ENCODE measurements at regions not wholly inside any gene's neighbourhood (a gene's known extent, or its start where the extent isn't known, plus 50 kb on each side); places are given as distances from the start of the nearest gene placed in this dataset.

GRCh38 chr5:38079620-38080402, 178.5 kb upstream of the EGFLAM start:
- H3K4me1 ChIP-seq, result no peaks in the 10 kb centered on the region
- H2AFZ ChIP-seq, result no peak overlapping the region
- H3K27me3 ChIP-seq (ENCODE audit: control insufficient read depth, insufficient read depth, low read length), result no peaks in the 10 kb centered on the region
- H3K27ac ChIP-seq, result no peak overlapping the region
- H3K9me3 ChIP-seq (ENCODE audit: control insufficient read depth, low read length), result no peaks in the 10 kb centered on the region
- H3K9ac ChIP-seq, result no peak overlapping the region
- no peak overlapping the region for H3K4me3 ChIP-seq (ENCODE audit: low read depth, low read length)
- no peak overlapping the region for H3K4me2 ChIP-seq (ENCODE audit: low read length)
- TF ChIP-seq CTCF (IDR thresholded peaks at IDR 0.05), result no peak
- H3K79me2 ChIP-seq, result no peaks in the 10 kb centered on the region
- H3K36me3 ChIP-seq (ENCODE audit: control insufficient read depth, insufficient read depth, low read length), result no peaks in the 10 kb centered on the region

- H2AFZ ChIP-seq, result no peak overlapping the region
- no peaks in the 10 kb centered on the region for H3K27me3 ChIP-seq (ENCODE audit: control insufficient read depth, insufficient read depth, low read length)
- no peaks in the 10 kb centered on the region for H3K4me1 ChIP-seq
- H3K9me3 ChIP-seq (ENCODE audit: control insufficient read depth, low read length), result no peaks in the 10 kb centered on the region
- no peak for TF ChIP-seq CTCF (IDR thresholded peaks at IDR 0.05)
- no peak overlapping the region for H3K9ac ChIP-seq
- H3K4me3 ChIP-seq (ENCODE audit: low read depth, low read length), result no peak overlapping the region
- no peak overlapping the region for H3K27ac ChIP-seq
- H3K4me2 ChIP-seq (ENCODE audit: low read length), result no peak overlapping the region
- H3K36me3 ChIP-seq (ENCODE audit: control insufficient read depth, insufficient read depth, low read length), result no peaks in the 10 kb centered on the region
- H3K79me2 ChIP-seq, result no peaks in the 10 kb centered on the region
Observed at GRCh38 chr5:38078161-38078560, 180.2 kb upstream of the EGFLAM start.

- H3K27ac ChIP-seq, result no peak overlapping the region
Observed at GRCh38 chr5:38077652-38078051, 180.7 kb upstream of the EGFLAM start.

GRCh38 chr5:38071831-38072694, 186.3 kb upstream of the EGFLAM start:
- H3K9me3 ChIP-seq (ENCODE audit: control insufficient read depth, low read length), result no peaks in the 10 kb centered on the region
- no peak overlapping the region for H3K27ac ChIP-seq
- no peak overlapping the region for H3K4me2 ChIP-seq (ENCODE audit: low read length)
- H3K36me3 ChIP-seq (ENCODE audit: control insufficient read depth, insufficient read depth, low read length), result no peaks in the 10 kb centered on the region
- H3K27me3 ChIP-seq (ENCODE audit: control insufficient read depth, insufficient read depth, low read length), result no peaks in the 10 kb centered on the region
- H3K79me2 ChIP-seq, result no peaks in the 10 kb centered on the region
- H3K4me3 ChIP-seq (ENCODE audit: low read depth, low read length), result no peak overlapping the region
- H2AFZ ChIP-seq, result no peak overlapping the region
- no peaks in the 10 kb centered on the region for H3K4me1 ChIP-seq
- no peak for TF ChIP-seq CTCF (IDR thresholded peaks at IDR 0.05)
- no peak overlapping the region for H3K9ac ChIP-seq

More at GRCh38 chr5:38077652-38078051, 180.7 kb upstream of the EGFLAM start:
- Histone ChIP-seq H3K36me3 (ENCODE audit: control insufficient read depth, insufficient read depth, low read length) (no peaks in the 10 kb centered on the region), H3K79me2 (no peaks in the 10 kb centered on the region), H3K9me3 (ENCODE audit: control insufficient read depth, low read length) (no peaks in the 10 kb centered on the region), H3K4me3 (ENCODE audit: low read depth, low read length) (no peak overlapping the region), H2AFZ (no peak overlapping the region), H3K9ac (no peak overlapping the region), H3K4me2 (ENCODE audit: low read length) (no peak overlapping the region), H3K4me1 (no peaks in the 10 kb centered on the region), H3K27me3 (ENCODE audit: control insufficient read depth, insufficient read depth, low read length) (no peaks in the 10 kb centered on the region)
- no peak for TF ChIP-seq CTCF (IDR thresholded peaks at IDR 0.05)
